ENCODE measurements at regions not wholly inside any gene's neighbourhood (a gene's known extent, or its start where the extent isn't known, plus 50 kb on each side); places are given as distances from the start of the nearest gene placed in this dataset.

- TF ChIP-seq CTCF (conservative IDR thresholded peaks at IDR 0.05) = no peak
- TF ChIP-seq ZFX (IDR thresholded peaks at IDR 0.05) = no peak
Measured at GRCh38 chr10:52383088-52383487, 69.0 kb downstream of the DKK1 start.

All from C4-2B (cell line).